ENCODE measurements at regions not wholly inside any gene's neighbourhood (a gene's known extent, or its start where the extent isn't known, plus 50 kb on each side); places are given as distances from the start of the nearest gene placed in this dataset.
A peak's percentile ranks its signal among the peaks of the same experiment; 100 is the strongest.

DNA sequence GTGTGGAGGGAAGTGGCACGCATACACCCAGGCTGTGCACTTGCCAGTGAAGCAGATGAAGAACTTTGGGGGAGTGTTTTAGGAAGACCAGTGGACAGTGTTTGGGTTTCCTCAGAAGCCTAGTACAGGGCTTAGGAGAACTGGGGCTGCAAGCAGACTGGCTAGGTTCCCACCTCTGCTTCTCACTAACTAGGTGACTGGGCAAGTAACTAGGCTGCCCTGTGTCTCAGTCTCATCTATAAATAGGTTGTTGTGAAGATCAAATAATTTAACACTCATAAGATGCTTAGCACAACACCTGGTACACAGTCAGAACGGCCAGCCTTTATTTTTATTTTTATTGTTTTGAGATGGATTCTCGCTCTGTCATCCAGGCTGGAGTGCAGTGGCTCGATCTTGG, 312.1 kb downstream of the CDH26 start:
- DNase-seq (ENCODE audit: low read depth): no peak
- TF ChIP-seq, protein P1, sequence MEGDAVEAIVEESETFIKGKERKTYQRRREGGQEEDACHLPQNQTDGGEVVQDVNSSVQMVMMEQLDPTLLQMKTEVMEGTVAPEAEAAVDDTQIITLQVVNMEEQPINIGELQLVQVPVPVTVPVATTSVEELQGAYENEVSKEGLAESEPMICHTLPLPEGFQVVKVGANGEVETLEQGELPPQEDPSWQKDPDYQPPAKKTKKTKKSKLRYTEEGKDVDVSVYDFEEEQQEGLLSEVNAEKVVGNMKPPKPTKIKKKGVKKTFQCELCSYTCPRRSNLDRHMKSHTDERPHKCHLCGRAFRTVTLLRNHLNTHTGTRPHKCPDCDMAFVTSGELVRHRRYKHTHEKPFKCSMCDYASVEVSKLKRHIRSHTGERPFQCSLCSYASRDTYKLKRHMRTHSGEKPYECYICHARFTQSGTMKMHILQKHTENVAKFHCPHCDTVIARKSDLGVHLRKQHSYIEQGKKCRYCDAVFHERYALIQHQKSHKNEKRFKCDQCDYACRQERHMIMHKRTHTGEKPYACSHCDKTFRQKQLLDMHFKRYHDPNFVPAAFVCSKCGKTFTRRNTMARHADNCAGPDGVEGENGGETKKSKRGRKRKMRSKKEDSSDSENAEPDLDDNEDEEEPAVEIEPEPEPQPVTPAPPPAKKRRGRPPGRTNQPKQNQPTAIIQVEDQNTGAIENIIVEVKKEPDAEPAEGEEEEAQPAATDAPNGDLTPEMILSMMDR (IDR thresholded peaks at IDR 0.05; ENCODE audit: control insufficient read depth, extremely low read depth, insufficient read depth): no peak
- no peak overlapping the region for H3K4me3 ChIP-seq (ENCODE audit: low read depth, low read length)

DNA sequence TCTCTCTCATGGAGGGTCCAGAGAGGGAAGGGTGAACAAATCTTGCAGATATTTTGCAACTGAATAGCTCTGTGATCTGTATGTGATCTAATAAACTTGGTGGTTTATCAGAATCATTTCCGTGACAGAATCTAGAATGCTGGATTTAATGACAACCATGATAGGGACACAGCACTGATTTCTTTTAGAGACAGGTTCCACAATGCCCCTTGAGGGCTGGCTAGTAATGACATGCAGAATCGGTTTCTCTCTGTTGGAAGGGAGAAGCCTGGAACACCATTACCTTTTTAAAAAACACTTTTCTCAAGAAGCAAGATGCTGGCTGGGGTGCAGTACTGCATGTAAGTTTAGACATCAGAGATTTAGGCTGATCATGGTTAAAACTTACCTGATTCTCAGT, 313.4 kb downstream of the CDH26 start:
- H3K4me3 ChIP-seq (ENCODE audit: low read depth, low read length): no peak overlapping the region
- no peak for DNase-seq (ENCODE audit: low read depth)
- TF ChIP-seq, protein P1 (IDR thresholded peaks at IDR 0.05; ENCODE audit: control insufficient read depth, extremely low read depth, insufficient read depth): peak; percentile 18; the same call in 1 of the 2 replicates

DNA sequence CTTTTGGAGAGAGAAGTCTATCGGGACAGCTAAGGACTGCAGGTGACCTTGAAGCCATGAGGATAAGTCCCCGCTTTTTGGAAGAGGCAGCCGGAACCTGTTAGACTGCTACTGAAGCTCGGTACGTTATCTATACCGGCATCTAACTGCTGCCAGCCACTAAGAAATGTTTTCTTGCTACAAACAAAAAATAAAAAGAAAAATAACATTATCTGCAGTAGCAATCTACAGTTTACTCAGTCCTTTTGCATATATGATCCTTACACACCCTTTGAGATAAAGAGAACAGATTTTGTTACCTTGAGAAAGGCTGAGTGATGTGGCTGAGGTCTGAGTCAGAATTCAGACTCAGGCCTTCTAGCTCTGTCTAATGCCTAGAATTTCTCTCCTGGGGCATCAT, 314.6 kb downstream of the CDH26 start:
- no peak overlapping the region for H3K4me3 ChIP-seq (ENCODE audit: low read depth, low read length)
- TF ChIP-seq, protein P1 (IDR thresholded peaks at IDR 0.05; ENCODE audit: control insufficient read depth, extremely low read depth, insufficient read depth): no peak

DNA sequence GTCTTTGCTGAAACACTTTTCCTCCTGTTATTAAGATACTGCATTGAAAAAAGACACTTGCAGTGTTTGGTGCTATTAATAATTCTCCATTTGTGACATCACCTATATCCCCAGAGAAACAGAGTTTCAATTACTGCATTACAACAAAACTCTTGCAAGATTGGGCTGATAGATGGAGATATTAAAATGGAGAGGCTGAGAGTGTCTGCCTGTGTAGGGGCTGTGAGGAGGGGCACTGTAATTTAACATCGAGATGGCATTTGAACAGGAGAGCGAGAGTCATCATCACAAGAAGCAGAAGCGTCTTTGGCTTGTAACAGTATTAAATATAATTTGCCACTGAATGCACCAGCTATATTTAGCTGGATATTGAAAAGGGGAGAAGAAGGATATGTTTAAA, 316.5 kb downstream of the CDH26 start:
- TF ChIP-seq, protein P1 (IDR thresholded peaks at IDR 0.05; ENCODE audit: control insufficient read depth, extremely low read depth, insufficient read depth): no peak
- DNase-seq (ENCODE audit: low read depth): no peak
- no peak overlapping the region for H3K4me3 ChIP-seq (ENCODE audit: low read depth, low read length)

More for the DNA sequence above, 314.6 kb downstream of the CDH26 start:
- DNase-seq (ENCODE audit: low read depth): peak; percentile 42

DNA sequence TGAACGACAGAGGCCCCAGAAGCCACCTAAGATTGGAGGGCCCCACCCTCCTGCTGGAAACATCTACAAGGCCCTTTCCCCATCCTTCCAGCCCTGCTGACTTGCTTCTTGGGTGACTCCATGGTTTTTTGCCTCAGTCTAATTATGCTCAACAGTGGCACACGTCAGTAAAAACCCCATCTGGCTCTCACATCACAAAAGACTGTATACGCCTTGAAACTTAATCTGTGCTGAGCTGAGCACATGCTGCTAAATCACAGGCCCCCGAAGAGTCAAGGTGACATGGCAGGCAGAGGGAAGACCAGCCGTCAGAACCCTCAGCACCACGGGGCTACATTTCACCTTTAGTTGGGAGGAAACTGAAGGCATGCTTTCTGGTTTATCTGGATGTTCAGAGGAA, 323.1 kb downstream of the CDH26 start:
- H3K4me3 ChIP-seq (ENCODE audit: low read depth, low read length): no peak overlapping the region
- TF ChIP-seq, protein P1 (IDR thresholded peaks at IDR 0.05; ENCODE audit: control insufficient read depth, extremely low read depth, insufficient read depth): no peak
- no peak for DNase-seq (ENCODE audit: low read depth)

DNA sequence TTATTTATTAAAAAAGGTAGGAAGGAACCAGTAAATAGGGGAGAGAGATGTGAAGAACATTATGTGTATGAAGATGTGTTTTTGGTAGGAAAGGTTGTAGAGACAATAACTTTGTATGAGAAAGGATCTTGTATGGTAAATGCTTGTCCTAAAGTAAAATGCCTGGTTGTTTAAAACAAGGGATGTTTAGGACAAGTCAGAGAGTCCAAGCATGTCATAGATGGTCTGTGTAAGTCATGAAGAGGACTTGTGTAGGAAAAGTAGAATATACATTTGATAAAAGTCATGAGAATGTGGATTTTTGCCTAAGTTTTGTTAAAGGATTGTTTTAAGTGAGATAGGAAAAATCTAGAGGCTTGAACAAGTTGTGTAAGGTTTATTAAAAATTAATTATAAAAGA, 325.1 kb downstream of the CDH26 start:
- no peak overlapping the region for H3K4me3 ChIP-seq (ENCODE audit: low read depth, low read length)
- TF ChIP-seq, protein P1 (IDR thresholded peaks at IDR 0.05; ENCODE audit: control insufficient read depth, extremely low read depth, insufficient read depth): no peak
- DNase-seq (ENCODE audit: low read depth): no peak

DNA sequence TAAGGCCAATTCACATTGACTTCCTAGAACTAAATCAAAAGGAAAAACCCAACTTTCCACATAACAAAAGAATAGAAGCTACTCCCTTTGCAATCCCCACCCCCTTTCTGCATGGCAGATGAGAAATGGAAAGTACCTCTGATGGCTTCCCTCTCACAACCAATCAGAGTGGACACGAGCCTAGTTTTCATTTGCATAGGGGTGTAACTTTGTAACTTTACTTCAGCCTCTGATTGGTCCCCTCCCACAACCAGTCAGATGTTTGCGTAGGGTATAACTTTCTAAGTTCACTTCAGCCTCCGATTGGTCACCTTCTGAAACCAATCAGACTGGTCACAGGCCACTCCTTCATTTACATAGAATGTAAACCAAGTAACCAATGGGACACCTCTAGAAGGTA, 328.5 kb downstream of the CDH26 start:
- DNase-seq (ENCODE audit: low read depth): no peak
- TF ChIP-seq, protein P1 (IDR thresholded peaks at IDR 0.05; ENCODE audit: control insufficient read depth, extremely low read depth, insufficient read depth): no peak
- no peak overlapping the region for H3K4me3 ChIP-seq (ENCODE audit: low read depth, low read length)
